Osteocyte (in vitro differentiated cells): ENCODE measurements at regions not wholly inside any gene's neighbourhood (a gene's known extent, or its start where the extent isn't known, plus 50 kb on each side); places are given as distances from the start of the nearest gene placed in this dataset.

ENCODE experiments used
- DNase-seq: peaks from one replicate; pipeline ENCODE4 v3.0.0; 2021; ENCODE audit warnings: mixed read lengths; ENCODE audit not compliant: unreplicated experiment; ENCODE audit errors: extremely low spot score
- H3K27ac Mint-ChIP-seq: one replicate; pipeline ENCODE4 v1.8.0; 2021; ENCODE audit warnings: mild to moderate bottlenecking, mixed read lengths; ENCODE audit not compliant: unreplicated experiment
- H3K27me3 Mint-ChIP-seq: one replicate; pipeline ENCODE4 v1.8.0; 2021; ENCODE audit warnings: mixed read lengths; ENCODE audit not compliant: unreplicated experiment
- H3K36me3 Mint-ChIP-seq: one replicate; pipeline ENCODE4 v1.8.0; 2021; ENCODE audit warnings: mixed read lengths; ENCODE audit not compliant: unreplicated experiment
- H3K4me1 Mint-ChIP-seq: one replicate; pipeline ENCODE4 v1.8.0; 2021; ENCODE audit warnings: mixed read lengths; ENCODE audit not compliant: unreplicated experiment
- H3K4me3 Mint-ChIP-seq: one replicate; pipeline ENCODE4 v1.8.0; 2021; ENCODE audit warnings: mild to moderate bottlenecking, moderate library complexity, mixed read lengths; ENCODE audit not compliant: unreplicated experiment
- H3K9me3 Mint-ChIP-seq: one replicate; pipeline ENCODE4 v1.8.0; 2021; ENCODE audit warnings: mixed read lengths; ENCODE audit not compliant: unreplicated experiment
- CTCF ChIP-seq: fragments of 200-600 bp; sonication (generic); IDR thresholded peaks from 2 replicates; pipeline ENCODE4 v1.5.0; 2021; ENCODE audit warnings: antibody characterized with exemption, mild to moderate bottlenecking, moderate library complexity

GRCh38 chr6:130748041-130748440, 79.2 kb upstream of the SMLR1 start:
- Mint-ChIP-seq H3K4me1 (peaks cover 4% of the 10 kb centered on the region), H3K27me3 (no peaks in the 10 kb centered on the region), H3K9me3 (no peaks in the 10 kb centered on the region), H3K4me3 (no peak overlapping the region), H3K36me3 (peaks cover 2% of the 10 kb centered on the region), H3K27ac (no peak overlapping the region)
- TF ChIP-seq CTCF, result no peak
- no peak for DNase-seq

- H3K4me1 Mint-ChIP-seq, result peaks cover 7% of the 10 kb centered on the region
- H3K36me3 Mint-ChIP-seq, result peaks cover 2% of the 10 kb centered on the region
- no peak for DNase-seq
- TF ChIP-seq CTCF, result no peak
- no peak overlapping the region for H3K27ac Mint-ChIP-seq
- H3K27me3 Mint-ChIP-seq, result no peaks in the 10 kb centered on the region
- H3K4me3 Mint-ChIP-seq, result no peak overlapping the region
- no peaks in the 10 kb centered on the region for H3K9me3 Mint-ChIP-seq
These were observed 77.8 kb upstream of the SMLR1 start for GRCh38 chr6:130749402-130749801.

- no peak for DNase-seq
- TF ChIP-seq CTCF, result no peak
- no peak overlapping the region for H3K27ac Mint-ChIP-seq
- H3K4me3 Mint-ChIP-seq, result no peak overlapping the region
- peaks cover 2% of the 10 kb centered on the region for H3K36me3 Mint-ChIP-seq
- peaks cover 19% of the 10 kb centered on the region for H3K4me1 Mint-ChIP-seq
- no peaks in the 10 kb centered on the region for H3K9me3 Mint-ChIP-seq
- no peaks in the 10 kb centered on the region for H3K27me3 Mint-ChIP-seq
These were observed 74.9 kb upstream of the SMLR1 start for GRCh38 chr6:130752267-130752666.

- peaks cover 19% of the 10 kb centered on the region for H3K4me1 Mint-ChIP-seq
- no peak for DNase-seq
- no peak overlapping the region for H3K4me3 Mint-ChIP-seq
- H3K27me3 Mint-ChIP-seq, result no peaks in the 10 kb centered on the region
- no peaks in the 10 kb centered on the region for H3K36me3 Mint-ChIP-seq
- H3K27ac Mint-ChIP-seq, result no peak overlapping the region
- TF ChIP-seq CTCF, result no peak
- no peaks in the 10 kb centered on the region for H3K9me3 Mint-ChIP-seq
These were observed 72.3 kb upstream of the SMLR1 start for GRCh38 chr6:130754786-130755367.

GRCh38 chr6:130755368-130756034, 71.7 kb upstream of the SMLR1 start:
- no peak for DNase-seq
- TF ChIP-seq CTCF, result no peak
- no peak overlapping the region for H3K27ac Mint-ChIP-seq
- H3K27me3 Mint-ChIP-seq, result no peaks in the 10 kb centered on the region
- H3K36me3 Mint-ChIP-seq, result no peaks in the 10 kb centered on the region
- H3K9me3 Mint-ChIP-seq, result peaks cover 5% of the 10 kb centered on the region
- peaks cover 19% of the 10 kb centered on the region for H3K4me1 Mint-ChIP-seq
- H3K4me3 Mint-ChIP-seq, result no peak overlapping the region
